ENCODE measurements at regions not wholly inside any gene's neighbourhood (a gene's known extent, or its start where the extent isn't known, plus 50 kb on each side); places are given as distances from the start of the nearest gene placed in this dataset.

DNA sequence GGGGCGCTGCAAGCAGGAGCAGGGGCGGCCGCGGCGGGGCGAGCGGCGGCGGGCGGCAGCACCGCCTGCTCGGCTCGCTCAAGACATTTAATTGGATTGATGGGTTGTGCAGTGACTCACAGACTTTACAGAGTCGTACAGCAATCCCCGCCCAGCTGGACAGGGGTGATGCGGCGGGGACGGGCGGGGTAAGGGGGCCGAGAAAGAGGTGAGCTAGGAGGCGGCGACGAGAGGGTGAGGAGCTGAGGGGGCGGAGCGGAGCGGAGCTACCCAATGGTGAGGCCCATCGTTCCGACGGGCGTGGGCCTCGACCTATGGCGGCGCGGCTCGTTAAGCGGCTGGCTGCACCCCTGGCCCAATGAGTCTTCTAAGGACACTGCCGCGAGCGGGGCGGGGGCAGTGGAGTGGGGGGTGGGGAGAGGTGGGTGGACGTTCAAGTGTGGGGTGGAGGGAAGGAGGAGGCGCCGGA is 97.1 kb upstream of the SERTAD2 start (continued):
- no peak for TF ChIP-seq PHF5A (CRISPR knock-in tag; IDR thresholded peaks at IDR 0.05; ENCODE audit: low read depth, unreplicated experiment)
- TF ChIP-seq SOX13 (IDR thresholded peaks at IDR 0.05): no peak
- no peak; a peak in 1 of 4 replicates for TF ChIP-seq SOX13 (CRISPR knock-in tag; conservative IDR thresholded peaks at IDR 0.05 in 1 of 2, IDR thresholded peaks at IDR 0.05 in 1 of 2)
- no peak for TF ChIP-seq ZNF501 (CRISPR knock-in tag; IDR thresholded peaks at IDR 0.05)
- no peak for TF ChIP-seq ELF4 (CRISPR knock-in tag; IDR thresholded peaks at IDR 0.05; ENCODE audit: borderline replicate concordance)
- no peak for TF ChIP-seq MLLT10 (CRISPR knock-in tag; IDR thresholded peaks at IDR 0.05)
- TF ChIP-seq ZNF891 (CRISPR knock-in tag; IDR thresholded peaks at IDR 0.05): no peak
- no peak for TF ChIP-seq SRSF1 (optimal IDR thresholded peaks at IDR 0.05; ENCODE audit: low read depth, low read length)
- TF ChIP-seq POGZ (CRISPR knock-in tag; IDR thresholded peaks at IDR 0.05): peak; percentile 55; the same call in 1 of the 2 replicates
- no peak for TF ChIP-seq BORCS8-MEF2B (CRISPR knock-in tag; IDR thresholded peaks at IDR 0.05)
- TF ChIP-seq ZNF569 (CRISPR knock-in tag; IDR thresholded peaks at IDR 0.05; ENCODE audit: borderline replicate concordance): no peak
- TF ChIP-seq, protein P1, sequence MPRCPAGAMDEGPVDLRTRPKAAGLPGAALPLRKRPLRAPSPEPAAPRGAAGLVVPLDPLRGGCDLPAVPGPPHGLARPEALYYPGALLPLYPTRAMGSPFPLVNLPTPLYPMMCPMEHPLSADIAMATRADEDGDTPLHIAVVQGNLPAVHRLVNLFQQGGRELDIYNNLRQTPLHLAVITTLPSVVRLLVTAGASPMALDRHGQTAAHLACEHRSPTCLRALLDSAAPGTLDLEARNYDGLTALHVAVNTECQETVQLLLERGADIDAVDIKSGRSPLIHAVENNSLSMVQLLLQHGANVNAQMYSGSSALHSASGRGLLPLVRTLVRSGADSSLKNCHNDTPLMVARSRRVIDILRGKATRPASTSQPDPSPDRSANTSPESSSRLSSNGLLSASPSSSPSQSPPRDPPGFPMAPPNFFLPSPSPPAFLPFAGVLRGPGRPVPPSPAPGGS (CRISPR knock-in tag; IDR thresholded peaks at IDR 0.05): no peak; the same call in 1 of the 2 replicates
- no peak for TF ChIP-seq HNF4G (IDR thresholded peaks at IDR 0.05; ENCODE audit: borderline replicate concordance, low read depth, low read length)
- no peak for TF ChIP-seq HNF4G (CRISPR knock-in tag; IDR thresholded peaks at IDR 0.05; ENCODE audit: borderline replicate concordance, low read depth)
- TF ChIP-seq, protein P2, sequence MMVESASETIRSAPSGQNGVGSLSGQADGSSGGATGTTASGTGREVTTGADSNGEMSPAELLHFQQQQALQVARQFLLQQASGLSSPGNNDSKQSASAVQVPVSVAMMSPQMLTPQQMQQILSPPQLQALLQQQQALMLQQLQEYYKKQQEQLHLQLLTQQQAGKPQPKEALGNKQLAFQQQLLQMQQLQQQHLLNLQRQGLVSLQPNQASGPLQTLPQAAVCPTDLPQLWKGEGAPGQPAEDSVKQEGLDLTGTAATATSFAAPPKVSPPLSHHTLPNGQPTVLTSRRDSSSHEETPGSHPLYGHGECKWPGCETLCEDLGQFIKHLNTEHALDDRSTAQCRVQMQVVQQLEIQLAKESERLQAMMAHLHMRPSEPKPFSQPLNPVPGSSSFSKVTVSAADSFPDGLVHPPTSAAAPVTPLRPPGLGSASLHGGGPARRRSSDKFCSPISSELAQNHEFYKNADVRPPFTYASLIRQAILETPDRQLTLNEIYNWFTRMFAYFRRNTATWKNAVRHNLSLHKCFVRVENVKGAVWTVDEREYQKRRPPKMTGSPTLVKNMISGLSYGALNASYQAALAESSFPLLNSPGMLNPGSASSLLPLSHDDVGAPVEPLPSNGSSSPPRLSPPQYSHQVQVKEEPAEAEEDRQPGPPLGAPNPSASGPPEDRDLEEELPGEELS (CRISPR knock-in tag; IDR thresholded peaks at IDR 0.05): peak; percentile 33; the same call in 1 of the 2 replicates
- no peak for TF ChIP-seq RFX3 (CRISPR knock-in tag; IDR thresholded peaks at IDR 0.05)
- TF ChIP-seq, protein P3, sequence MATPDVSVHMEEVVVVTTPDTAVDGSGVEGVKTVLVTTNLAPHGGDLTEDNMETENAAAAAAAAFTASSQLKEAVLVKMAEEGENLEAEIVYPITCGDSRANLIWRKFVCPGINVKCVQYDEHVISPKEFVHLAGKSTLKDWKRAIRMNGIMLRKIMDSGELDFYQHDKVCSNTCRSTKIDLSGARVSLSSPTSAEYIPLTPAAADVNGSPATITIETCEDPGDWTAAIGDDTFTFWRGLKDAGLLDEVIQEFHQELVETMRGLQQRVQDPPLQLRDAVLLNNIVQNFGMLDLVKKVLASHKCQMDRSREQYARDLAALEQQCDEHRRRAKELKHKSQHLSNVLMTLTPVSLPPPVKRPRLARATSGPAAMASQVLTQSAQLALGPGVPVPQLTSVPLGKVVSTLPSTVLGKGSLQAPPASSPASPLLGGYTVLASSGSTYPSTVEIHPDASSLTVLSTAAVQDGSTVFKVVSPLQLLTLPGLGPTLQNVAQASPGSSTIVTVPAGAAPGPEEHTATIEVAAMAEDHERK (CRISPR knock-in tag; IDR thresholded peaks at IDR 0.05; ENCODE audit: low read depth): no peak
- no peak for TF ChIP-seq SOX6 (IDR thresholded peaks at IDR 0.05)
- TF ChIP-seq SOX6 (CRISPR knock-in tag; IDR thresholded peaks at IDR 0.05): no peak; the same call in 1 of the 2 replicates
- no peak for TF ChIP-seq ZNF558 (CRISPR knock-in tag; IDR thresholded peaks at IDR 0.05; ENCODE audit: borderline replicate concordance)
- no peak for TF ChIP-seq TBP (CRISPR knock-in tag; IDR thresholded peaks at IDR 0.05)
- no peak for TF ChIP-seq FOXP1 (IDR thresholded peaks at IDR 0.05)
- no peak for TF ChIP-seq FOXP1 (CRISPR knock-in tag; IDR thresholded peaks at IDR 0.05)
- TF ChIP-seq ZMAT3 (CRISPR knock-in tag; conservative IDR thresholded peaks at IDR 0.05): no peak; the same call in 1 of the 2 replicates
- TF ChIP-seq, protein P4, sequence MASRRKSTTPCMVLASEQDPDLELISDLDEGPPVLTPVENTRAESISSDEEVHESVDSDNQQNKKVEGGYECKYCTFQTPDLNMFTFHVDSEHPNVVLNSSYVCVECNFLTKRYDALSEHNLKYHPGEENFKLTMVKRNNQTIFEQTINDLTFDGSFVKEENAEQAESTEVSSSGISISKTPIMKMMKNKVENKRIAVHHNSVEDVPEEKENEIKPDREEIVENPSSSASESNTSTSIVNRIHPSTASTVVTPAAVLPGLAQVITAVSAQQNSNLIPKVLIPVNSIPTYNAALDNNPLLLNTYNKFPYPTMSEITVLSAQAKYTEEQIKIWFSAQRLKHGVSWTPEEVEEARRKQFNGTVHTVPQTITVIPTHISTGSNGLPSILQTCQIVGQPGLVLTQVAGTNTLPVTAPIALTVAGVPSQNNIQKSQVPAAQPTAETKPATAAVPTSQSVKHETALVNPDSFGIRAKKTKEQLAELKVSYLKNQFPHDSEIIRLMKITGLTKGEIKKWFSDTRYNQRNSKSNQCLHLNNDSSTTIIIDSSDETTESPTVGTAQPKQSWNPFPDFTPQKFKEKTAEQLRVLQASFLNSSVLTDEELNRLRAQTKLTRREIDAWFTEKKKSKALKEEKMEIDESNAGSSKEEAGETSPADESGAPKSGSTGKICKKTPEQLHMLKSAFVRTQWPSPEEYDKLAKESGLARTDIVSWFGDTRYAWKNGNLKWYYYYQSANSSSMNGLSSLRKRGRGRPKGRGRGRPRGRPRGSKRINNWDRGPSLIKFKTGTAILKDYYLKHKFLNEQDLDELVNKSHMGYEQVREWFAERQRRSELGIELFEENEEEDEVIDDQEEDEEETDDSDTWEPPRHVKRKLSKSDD (CRISPR knock-in tag; IDR thresholded peaks at IDR 0.05; ENCODE audit: low read depth): no peak
- TF ChIP-seq BRD4 (CRISPR knock-in tag; IDR thresholded peaks at IDR 0.05): no peak

All from HepG2 (cell line).